GM19468 (cell line): ENCODE measurements at regions not wholly inside any gene's neighbourhood (a gene's known extent, or its start where the extent isn't known, plus 50 kb on each side); places are given as distances from the start of the nearest gene placed in this dataset.
"Not testable (repeated sequence)": the region's sequence is repeated elsewhere in the genome, so short reads cannot be mapped to it uniquely, and the experiment has no call there.

Source experiments
- ATAC-seq: cut with Tn5 transposase; IDR thresholded peaks from one replicate; pipeline ENCODE4 v1.9.1; 2021; ENCODE audit warnings: mild to moderate bottlenecking, moderate library complexity, moderate number of reproducible peaks; ENCODE audit not compliant: unreplicated experiment; ENCODE audit errors: extremely low read depth

GRCh38 chrX:114272096-114272686, 311.7 kb upstream of the HTR2C start:
- no peak for ATAC-seq

DNA sequence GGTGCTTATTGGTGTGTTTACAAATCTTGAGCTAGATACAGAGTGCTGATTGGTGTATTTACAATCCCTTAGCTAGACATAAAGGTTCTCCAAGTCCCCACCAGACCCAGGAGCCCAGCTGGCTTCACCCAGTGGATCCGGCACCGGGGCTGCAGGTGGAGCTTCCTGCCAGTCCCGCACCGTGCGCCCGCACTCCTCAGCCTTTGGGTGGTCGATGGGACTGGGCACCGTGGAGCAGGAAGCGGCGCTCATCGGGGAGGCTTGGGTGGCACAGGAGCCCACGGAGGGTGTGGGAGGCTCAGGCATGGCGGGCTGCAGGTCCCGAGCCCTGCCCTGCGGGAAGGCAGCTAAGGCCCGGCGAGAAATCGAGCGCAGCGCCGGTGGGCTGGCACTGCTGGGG, 313.5 kb upstream of the HTR2C start:
- not testable (repeated sequence) for ATAC-seq

- no peak for ATAC-seq
Measured at GRCh38 chrX:114268643-114269042, 315.2 kb upstream of the HTR2C start.

GRCh38 chrX:114267142-114267541, 316.7 kb upstream of the HTR2C start:
- no peak for ATAC-seq

- ATAC-seq, result no peak
Measured at GRCh38 chrX:114252186-114252585, 331.7 kb upstream of the HTR2C start.

DNA sequence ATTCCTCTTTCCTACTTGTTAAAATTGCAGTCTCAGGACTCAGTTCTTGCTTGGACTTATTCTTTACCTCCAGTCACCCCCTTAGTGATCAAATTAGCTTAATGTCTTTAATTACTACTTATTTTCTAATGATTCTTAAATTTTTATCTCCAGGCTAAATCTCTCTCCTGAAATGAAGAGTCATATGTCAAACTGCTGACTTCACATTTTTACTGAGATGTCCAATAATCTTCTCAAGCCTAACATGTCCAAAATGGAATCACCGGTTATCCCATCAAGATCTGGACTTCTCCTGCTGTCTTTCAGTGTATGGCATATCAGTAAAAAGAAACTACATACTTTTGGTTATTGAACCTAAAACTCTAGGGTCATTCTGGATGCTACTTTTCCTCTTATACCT, 332.3 kb upstream of the HTR2C start:
- ATAC-seq, result no peak

DNA sequence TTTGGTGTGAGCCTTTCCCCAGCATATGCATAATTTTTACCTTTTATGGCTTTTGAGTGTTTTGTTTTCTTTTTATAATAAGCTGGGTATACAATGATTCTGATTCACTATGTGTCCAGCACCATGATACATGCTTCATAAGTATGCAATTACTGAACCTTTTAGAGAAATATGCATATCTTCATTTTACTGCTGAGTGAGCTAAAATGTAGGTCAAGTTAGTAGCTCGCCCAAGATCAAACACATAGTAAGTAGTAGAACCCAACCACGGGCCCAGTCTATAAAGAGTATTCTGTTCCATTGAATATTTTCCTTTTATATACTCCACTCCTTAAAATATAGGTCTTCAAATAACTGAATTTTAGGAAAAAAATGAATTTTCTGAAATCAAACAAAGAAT, 362.4 kb upstream of the HTR2C start:
- ATAC-seq, result no peak

DNA sequence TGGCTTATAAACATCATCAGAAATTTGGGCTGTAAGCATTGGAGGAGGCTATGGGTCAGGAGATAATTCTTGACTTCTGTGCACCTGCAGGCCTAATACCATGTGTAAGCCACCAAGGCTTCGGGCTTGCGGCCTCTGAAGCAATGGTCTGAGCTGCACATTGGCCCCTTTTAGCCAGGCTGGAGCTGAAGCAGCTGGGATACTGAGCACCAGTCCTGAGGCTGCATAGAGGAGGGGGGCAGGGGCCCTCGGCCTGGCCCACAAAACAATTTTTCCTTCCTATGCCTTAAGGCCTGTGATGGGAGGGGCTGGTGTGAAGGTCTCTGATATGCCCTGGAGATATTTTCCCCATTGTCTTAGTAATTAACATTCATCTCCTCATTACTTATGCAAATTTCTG, 373.0 kb upstream of the HTR2C start:
- ATAC-seq, result no peak

- ATAC-seq, result no peak
Measured at GRCh38 chrX:114201622-114202021, 382.3 kb upstream of the HTR2C start.

DNA sequence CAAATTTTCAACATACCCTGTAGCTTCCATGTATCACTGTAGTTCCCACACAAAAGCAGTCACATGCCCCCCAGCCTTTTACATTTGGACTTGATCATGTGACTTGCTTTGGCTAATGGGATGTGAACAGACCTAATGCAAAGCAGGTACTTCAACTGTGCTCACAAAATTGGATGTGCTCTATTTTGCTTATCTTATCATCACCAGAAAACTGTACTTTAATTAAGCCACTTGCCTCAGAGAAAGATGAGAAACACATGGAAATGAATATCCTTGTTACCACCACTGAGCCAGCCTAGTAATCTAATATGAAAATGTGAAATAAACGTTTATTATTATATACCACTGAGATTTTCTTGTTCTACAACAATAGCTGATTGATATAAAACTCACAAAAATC, 402.7 kb upstream of the HTR2C start:
- ATAC-seq, result no peak

DNA sequence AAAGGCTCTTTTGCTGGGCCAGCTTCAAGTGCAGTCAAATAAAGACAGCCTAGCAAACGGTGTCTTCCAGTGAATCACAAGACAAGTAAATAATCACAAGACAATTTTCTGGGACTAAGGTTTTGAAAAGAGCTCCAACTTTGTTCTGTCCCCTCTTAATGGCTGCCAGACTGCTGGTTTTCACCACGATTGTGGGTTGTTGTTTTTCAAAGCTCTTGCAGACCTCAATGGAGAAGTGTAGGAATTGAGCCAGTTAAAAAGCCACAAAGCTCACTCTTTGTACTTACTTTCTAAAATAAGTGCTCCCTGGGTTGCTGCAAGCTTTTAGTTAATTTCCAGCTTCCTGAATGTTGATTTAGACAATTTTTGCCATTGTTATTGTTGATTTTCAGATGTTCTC, 405.8 kb upstream of the HTR2C start:
- ATAC-seq, result no peak

GRCh38 chrX:114167276-114167675, 416.6 kb upstream of the HTR2C start:
- not testable (repeated sequence) for ATAC-seq

GRCh38 chrX:114166601-114167000, 417.3 kb upstream of the HTR2C start:
- no peak for ATAC-seq

DNA sequence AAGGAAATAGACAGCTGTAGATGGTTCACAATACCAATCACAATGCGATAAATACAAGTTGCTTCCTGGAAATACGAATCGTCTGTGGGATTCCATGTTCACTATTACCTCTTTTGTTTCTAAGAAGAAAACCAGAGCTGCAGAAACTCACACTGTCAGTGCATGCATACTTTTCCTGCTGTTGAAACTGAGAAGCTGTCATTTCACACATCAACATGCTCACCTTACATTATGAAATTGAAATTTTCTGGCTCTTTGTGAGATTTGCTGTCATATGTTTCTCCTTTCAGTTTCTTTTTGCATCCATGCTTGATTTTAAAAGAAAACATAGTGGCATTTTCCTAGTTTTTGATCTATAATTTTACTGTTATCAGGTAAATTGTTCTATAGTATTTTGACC, 418.3 kb upstream of the HTR2C start:
- ATAC-seq, result no peak

DNA sequence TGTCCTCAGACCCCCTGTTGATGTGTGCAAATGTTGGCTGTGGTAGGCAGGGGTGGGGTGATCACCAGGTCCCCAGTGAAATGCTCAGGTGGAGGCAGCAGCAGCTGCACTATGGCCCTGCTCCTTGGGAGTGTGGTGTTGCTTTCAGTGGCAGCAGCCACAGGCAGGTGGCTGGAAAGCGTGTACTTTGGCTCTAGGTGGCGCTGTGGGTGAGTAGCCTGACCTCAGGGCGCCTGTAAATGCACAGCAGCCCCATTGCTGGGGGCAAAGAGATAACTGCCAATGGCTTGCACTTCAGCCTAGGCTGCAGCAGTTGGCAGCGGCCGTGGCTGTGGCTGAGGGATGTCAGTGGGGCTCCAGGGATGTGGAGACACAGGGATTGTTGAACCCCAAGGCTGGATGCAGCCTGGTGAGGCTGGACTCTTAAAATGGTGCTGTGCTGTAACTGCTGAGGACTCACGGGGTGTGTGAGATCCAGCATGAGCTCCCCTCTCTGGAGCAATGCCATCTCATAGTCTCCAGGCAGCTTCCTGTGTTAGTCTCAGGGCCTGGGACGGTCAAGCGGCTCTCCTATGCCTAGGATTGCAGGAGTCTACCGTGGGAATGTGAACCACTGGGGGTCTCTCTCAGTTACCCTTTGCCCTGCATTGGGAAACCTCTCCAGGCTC, 421.7 kb upstream of the HTR2C start:
- ATAC-seq, result no peak

DNA sequence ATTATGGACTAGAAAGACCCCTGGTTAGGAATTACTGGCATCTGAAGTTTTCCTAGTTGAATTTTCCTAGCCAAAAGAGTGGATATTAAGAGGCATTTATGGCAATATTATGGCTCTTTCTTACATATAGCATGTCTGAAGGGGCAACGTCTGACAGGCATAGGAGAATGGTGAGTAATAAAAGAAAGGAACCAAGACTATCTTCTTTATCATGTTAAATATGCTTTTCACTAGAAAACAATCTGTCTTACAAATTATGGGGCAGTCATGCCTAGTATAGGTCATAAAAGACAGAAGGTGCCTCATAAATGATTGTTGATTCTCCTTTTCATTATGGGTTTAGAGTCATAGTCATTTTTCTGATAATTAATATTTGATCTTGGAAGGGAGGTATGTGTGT, 431.1 kb upstream of the HTR2C start:
- no peak for ATAC-seq

GRCh38 chrX:114152130-114152529, 431.8 kb upstream of the HTR2C start:
- ATAC-seq, result no peak

GRCh38 chrX:114134465-114134864, 449.4 kb upstream of the HTR2C start:
- ATAC-seq, result no peak

DNA sequence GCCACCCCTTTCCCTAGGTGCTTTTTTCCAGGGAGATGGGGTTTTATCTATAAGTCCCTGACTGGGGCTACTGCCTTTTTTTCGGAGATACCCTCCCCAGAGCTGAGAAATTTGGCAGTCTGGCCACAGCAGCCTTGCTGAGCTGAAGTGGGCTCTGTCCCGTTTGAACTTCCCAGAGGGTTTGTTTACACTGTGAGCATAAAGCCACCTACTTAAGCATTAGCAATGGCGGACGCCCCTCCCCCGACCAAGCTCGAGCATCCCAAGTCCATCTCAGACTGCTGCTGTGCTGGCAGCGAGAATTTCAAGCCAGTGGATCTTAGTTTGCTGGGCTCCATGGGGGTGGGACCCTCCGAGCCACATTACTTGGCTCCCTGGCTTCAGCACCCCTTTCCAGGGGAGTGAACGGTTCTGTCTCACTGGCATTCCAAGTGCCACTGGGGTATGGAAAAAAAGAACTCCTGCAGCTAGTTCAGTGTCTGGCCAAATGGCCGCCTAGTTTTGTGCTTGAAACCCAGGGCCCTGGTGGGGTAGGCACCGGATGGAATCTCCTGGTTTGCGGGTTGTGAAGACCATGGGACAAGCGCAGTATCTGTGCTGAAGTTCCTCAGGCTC, 456.4 kb upstream of the HTR2C start:
- ATAC-seq, result no peak

GRCh38 chrX:114127005-114127404, 456.9 kb upstream of the HTR2C start:
- ATAC-seq, result no peak

DNA sequence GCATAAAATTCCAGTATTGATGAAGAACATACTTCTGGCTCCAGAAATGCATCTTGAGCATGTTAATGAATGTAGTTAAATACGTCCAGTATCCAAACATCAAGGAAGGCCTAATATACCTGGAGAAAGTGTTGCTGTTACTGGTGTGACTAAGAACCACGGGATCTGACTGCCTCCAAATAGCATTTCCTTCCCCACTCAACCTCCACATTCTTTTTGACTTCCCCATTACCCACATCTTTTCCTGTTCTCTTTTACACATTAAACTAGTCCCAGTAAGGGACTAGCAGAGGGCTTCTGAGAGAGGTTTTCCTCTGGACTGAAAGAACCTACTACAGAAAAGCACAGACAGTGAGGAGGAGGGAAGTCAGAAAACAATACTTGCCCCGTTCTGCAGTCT, 482.8 kb upstream of the HTR2C start:
- no peak for ATAC-seq

GRCh38 chrX:114097866-114098265, 486.0 kb upstream of the HTR2C start:
- no peak for ATAC-seq
